ENCODE measurements at regions not wholly inside any gene's neighbourhood (a gene's known extent, or its start where the extent isn't known, plus 50 kb on each side); places are given as distances from the start of the nearest gene placed in this dataset.
"Not testable (repeated sequence)": the region's sequence is repeated elsewhere in the genome, so short reads cannot be mapped to it uniquely, and the experiment has no call there.

- no peak for DNase-seq
Measured at GRCh38 chr16:79404571-79404970, 196.0 kb downstream of the MAF start.

GRCh38 chr16:79403534-79403933, 197.0 kb downstream of the MAF start:
- no peak for DNase-seq

- DNase-seq, result no peak
Measured at GRCh38 chr16:79402920-79403319, 197.6 kb downstream of the MAF start.

- no peak for DNase-seq
Measured at GRCh38 chr16:79402356-79402755, 198.2 kb downstream of the MAF start.

GRCh38 chr16:79401782-79402181, 198.8 kb downstream of the MAF start:
- DNase-seq, result no peak

- DNase-seq, result no peak
Measured at GRCh38 chr16:79401157-79401556, 199.4 kb downstream of the MAF start.

GRCh38 chr16:79400462-79401149, 199.9 kb downstream of the MAF start:
- no peak for DNase-seq

GRCh38 chr16:79395591-79395990, 204.9 kb downstream of the MAF start:
- no peak for DNase-seq

GRCh38 chr16:79394206-79394605, 206.3 kb downstream of the MAF start:
- no peak for DNase-seq

GRCh38 chr16:79393564-79393963, 207.0 kb downstream of the MAF start:
- DNase-seq, result no peak

- DNase-seq, result no peak
Measured at GRCh38 chr16:79393127-79393526, 207.4 kb downstream of the MAF start.

- DNase-seq, result no peak
Measured at GRCh38 chr16:79392081-79392480, 208.5 kb downstream of the MAF start.

- DNase-seq, result no peak
Measured at GRCh38 chr16:79391395-79391794, 209.1 kb downstream of the MAF start.

GRCh38 chr16:79390481-79391051, 210.0 kb downstream of the MAF start:
- no peak for DNase-seq

- no peak for DNase-seq
Measured at GRCh38 chr16:79388396-79388795, 212.1 kb downstream of the MAF start.

- no peak for DNase-seq
Measured at GRCh38 chr16:79386299-79386698, 214.2 kb downstream of the MAF start.

- peak in 1 of 2 donors; percentile 31 for DNase-seq
Measured at GRCh38 chr16:79381603-79382042, 218.9 kb downstream of the MAF start.

GRCh38 chr16:79380995-79381602, 219.4 kb downstream of the MAF start:
- DNase-seq, result peak in 1 of 2 donors; percentile 41

GRCh38 chr16:79379095-79379494, 221.4 kb downstream of the MAF start:
- no peak for DNase-seq

- not testable (repeated sequence) for DNase-seq
Measured at GRCh38 chr16:79377082-79377481, 223.5 kb downstream of the MAF start.

GRCh38 chr16:79375351-79375750, 225.2 kb downstream of the MAF start:
- DNase-seq, result no peak

GRCh38 chr16:79372503-79373184, 227.9 kb downstream of the MAF start:
- peak; percentile 10 to 50 for DNase-seq

- peak; percentile 13 to 45 for DNase-seq
Measured at GRCh38 chr16:79370736-79371135, 229.8 kb downstream of the MAF start.

GRCh38 chr16:79369796-79370195, 230.7 kb downstream of the MAF start:
- DNase-seq, result no peak

Data from CD4-positive, alpha-beta T cell treated with Interleukin-1 beta for 1 hour (primary cell).